ENCODE measurements at regions not wholly inside any gene's neighbourhood (a gene's known extent, or its start where the extent isn't known, plus 50 kb on each side); places are given as distances from the start of the nearest gene placed in this dataset.

DNA sequence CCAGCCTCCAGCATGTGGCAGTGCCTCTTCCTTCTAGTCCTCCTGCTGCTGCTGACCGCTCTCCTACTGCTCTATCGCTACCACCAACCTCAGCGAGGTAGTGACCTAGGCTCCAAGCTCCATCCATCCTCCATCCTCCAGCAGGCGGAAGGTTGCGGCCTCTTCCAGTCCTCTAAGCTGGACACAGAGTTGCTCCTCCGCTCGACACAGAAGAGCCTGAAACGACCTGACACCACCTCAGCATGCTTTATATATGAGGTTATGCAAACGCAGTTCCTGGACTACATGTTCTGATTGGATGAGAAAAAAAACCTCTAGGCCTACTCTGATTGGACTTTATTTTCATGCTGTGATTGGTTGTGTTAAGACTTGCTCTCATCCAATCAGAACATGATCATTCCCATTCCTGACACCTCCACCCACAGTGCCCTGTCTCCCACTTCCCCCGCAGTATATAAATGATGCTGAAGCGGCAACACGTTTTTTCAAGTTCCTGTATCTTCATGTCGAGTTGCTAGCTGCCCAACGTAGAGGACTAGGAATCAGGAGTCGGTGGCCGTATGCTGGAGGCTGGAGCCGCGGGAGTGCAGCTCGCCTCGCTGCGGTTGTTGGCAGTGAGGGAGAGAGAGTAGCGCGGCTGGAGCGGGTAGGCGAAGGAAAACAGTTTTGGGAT is 398.1 kb downstream of the KCNJ18 start:
- TF ChIP-seq, protein P1, sequence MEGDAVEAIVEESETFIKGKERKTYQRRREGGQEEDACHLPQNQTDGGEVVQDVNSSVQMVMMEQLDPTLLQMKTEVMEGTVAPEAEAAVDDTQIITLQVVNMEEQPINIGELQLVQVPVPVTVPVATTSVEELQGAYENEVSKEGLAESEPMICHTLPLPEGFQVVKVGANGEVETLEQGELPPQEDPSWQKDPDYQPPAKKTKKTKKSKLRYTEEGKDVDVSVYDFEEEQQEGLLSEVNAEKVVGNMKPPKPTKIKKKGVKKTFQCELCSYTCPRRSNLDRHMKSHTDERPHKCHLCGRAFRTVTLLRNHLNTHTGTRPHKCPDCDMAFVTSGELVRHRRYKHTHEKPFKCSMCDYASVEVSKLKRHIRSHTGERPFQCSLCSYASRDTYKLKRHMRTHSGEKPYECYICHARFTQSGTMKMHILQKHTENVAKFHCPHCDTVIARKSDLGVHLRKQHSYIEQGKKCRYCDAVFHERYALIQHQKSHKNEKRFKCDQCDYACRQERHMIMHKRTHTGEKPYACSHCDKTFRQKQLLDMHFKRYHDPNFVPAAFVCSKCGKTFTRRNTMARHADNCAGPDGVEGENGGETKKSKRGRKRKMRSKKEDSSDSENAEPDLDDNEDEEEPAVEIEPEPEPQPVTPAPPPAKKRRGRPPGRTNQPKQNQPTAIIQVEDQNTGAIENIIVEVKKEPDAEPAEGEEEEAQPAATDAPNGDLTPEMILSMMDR (IDR thresholded peaks at IDR 0.05) = no peak
- TF ChIP-seq TCF7L2 (IDR thresholded peaks at IDR 0.05; ENCODE audit: low read depth, low read length) = no peak
- TF ChIP-seq SIN3A (IDR thresholded peaks at IDR 0.05; ENCODE audit: borderline replicate concordance, insufficient read depth, low read depth, low read length) = no peak
- TF ChIP-seq REST (IDR thresholded peaks at IDR 0.05; ENCODE audit: insufficient read depth in 1 of 2, low read depth in 2 of 2, low read length in 1 of 2) = no peak
- no peak for TF ChIP-seq POLR2AphosphoS5 (IDR thresholded peaks at IDR 0.05; ENCODE audit: low read depth, low read length)

Data from Panc1 (cell line).